Kidney tubule cell (primary cell): ENCODE measurements at regions not wholly inside any gene's neighbourhood (a gene's known extent, or its start where the extent isn't known, plus 50 kb on each side); places are given as distances from the start of the nearest gene placed in this dataset.
"Not testable (repeated sequence)": the region's sequence is repeated elsewhere in the genome, so short reads cannot be mapped to it uniquely, and the experiment has no call there.

Experiments
- DNase-seq: peaks from one replicate; pipeline ENCODE4 v3.0.0-alpha.2; 2018; ENCODE audit warnings: low spot score

- no peak for DNase-seq
Measured at GRCh38 chrX:98065151-98065550, 1181.4 kb downstream of the RPA4 start.

GRCh38 chrX:98067611-98068010 lies 1183.9 kb downstream of the RPA4 start:
- DNase-seq = peak; percentile 2

- DNase-seq = no peak
Measured at GRCh38 chrX:98068024-98068580, 1184.4 kb downstream of the RPA4 start.

DNA sequence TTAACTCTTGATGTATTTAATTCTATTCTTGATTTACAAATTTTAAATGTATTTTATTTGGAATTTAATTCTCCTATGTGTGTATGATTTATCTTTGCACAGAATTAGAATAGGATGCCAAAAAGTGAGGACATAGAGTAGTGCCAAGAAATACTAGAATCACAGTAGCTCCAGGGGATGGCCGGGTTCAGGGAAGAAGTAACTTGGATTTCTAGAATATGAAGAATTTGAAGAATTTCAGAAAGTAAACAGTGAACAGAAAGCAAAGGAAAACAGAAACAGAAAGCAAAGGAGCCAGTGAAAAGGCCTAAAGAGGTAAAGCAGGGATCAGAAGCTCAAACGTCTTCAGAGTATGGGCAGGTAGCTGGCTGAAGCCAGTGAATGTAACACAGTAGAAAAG lies 1187.6 kb downstream of the RPA4 start:
- no peak for DNase-seq

DNA sequence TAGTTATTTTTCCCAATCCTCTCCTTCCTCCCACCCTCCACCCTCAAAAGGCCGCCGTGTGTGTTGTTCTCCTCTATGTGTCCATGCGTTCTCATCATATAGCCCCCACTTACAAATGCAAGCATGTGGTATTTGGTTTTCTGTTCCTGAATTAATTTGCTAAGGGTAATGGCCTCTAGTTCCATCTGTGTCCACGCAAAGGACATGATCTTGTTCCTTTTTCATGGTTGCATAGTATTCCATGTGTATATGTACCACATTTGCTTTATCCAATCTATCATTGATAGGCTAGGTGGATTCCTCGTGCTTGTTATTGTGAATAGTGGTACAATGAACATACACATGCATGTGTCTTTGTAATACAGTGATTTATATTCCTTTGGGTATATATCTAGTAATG lies 1193.7 kb downstream of the RPA4 start:
- no peak for DNase-seq

- no peak for DNase-seq
Measured at GRCh38 chrX:98111684-98112083, 1228.0 kb downstream of the RPA4 start.

DNA sequence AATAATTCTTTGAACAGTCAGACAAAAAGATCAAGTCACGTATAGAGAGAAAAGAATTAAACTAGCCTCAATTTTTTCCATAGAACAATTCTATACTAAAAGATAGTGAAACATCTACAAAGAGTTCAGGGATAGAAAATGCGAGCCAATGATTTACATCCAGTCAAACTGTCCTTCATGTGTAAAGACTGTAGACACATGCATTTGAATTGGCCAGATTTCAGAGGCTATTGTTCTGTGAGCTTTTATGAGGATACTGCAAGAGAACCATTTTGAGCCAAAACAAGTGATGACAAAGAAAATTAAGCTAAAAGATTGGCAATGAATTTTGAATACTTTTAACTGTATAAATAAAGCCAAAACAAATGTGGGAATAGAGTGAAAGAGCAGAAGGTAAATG lies 1230.3 kb downstream of the RPA4 start:
- no peak for DNase-seq

DNA sequence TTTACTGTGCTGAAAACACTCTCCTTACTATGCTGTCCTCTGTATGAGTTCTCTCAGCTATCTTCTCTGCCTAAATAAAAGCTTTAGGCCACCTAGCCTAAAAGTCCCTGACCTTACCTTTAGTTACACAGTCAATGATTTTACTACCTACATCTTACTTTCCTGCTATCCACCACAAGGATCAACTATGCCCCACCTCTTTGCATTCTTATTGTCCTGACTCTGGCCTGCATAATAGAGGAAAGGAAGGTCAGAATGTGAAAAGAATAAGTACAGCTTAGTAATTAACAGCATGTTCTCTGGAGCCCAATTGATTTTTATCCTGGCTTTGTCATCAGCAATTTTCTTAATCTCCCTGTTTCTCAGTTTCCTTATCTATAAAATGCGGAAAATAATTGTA lies 1257.8 kb downstream of the RPA4 start:
- DNase-seq = no peak

GRCh38 chrX:98191003-98191402 lies 1307.3 kb downstream of the RPA4 start:
- DNase-seq = no peak

GRCh38 chrX:98194036-98194435 lies 1310.3 kb downstream of the RPA4 start:
- no peak for DNase-seq

DNA sequence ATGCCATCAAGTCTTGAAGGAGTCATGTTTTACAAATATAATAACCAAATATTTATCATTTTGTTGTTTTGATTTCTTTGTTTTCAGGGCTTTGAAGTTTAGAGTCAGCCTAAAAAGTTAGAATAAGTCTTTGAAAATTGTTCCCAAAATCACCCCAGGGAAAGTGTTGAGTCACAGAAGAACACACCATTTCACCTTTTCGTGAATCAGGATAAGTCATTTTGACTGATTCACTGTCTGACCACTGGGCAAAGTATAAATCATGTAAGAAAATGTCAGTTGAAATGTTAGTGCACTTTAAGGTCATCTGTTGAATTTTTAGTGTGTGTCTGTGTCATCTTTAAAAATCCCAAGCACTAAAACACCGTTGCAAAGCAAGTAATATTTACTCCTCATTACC lies 1320.1 kb downstream of the RPA4 start:
- peak; percentile 18 for DNase-seq

GRCh38 chrX:98207947-98208346 lies 1324.2 kb downstream of the RPA4 start:
- DNase-seq = no peak

DNA sequence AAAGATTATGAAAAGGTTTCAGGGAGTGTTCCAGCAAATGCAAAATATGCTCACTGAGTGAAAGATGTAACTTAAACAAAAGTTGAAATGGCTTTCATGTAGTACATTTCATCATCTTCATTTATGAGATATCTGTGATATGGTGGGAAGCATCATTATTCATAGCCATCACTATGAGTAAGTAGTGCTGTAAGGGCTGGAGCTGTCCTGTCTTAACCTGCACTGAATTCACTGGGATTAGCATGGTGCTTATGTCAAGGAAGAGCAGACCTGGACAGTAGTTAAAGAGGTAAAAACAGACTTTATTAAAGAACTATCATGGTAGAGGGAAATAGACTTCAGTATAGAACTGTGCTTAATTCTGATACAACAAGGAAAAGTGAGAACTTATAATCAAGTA lies 1347.3 kb downstream of the RPA4 start:
- DNase-seq = no peak

DNA sequence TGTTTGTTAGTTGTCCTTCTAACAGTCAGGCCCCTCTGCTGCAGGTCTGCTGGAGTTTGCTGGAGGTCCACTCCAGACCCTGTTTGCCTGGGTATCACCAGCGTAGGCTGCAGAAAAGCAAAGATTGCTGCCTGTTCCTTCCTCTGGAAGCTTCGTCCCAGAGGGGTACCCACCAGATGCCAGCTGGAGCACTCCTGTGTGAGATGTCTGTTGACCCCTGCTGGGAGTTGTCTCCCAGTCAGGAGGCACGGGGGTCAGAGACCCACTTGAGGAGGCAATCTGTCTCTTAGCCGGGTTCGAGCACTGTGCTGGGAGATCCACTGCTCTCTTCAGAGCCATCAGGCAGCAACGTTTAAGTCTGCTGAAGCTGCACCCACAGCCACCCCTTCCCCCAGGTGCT lies 1356.4 kb downstream of the RPA4 start:
- not testable (repeated sequence) for DNase-seq

GRCh38 chrX:98263135-98263534 lies 1379.4 kb downstream of the RPA4 start:
- no peak for DNase-seq

DNA sequence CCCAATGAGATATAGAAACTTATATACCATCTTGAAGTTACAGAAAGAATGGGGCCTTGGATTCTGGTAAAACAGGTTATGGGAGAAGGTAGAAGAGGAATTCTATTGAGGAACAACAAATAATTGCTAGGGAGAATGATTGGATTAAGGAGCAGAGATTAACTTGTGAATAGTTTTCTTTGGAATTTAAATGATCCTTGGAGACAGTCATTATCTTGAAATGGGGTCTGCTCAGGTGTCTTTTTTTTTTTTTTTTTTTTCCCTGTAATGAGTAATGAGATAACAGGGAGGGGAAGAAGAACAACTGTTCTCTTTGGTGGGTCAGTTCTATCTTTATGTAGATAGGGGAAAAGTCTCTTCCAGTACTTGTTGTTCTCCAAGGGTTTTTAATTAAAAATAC lies 1406.0 kb downstream of the RPA4 start:
- DNase-seq = no peak

GRCh38 chrX:98294310-98294709 lies 1410.6 kb downstream of the RPA4 start:
- no peak for DNase-seq

DNA sequence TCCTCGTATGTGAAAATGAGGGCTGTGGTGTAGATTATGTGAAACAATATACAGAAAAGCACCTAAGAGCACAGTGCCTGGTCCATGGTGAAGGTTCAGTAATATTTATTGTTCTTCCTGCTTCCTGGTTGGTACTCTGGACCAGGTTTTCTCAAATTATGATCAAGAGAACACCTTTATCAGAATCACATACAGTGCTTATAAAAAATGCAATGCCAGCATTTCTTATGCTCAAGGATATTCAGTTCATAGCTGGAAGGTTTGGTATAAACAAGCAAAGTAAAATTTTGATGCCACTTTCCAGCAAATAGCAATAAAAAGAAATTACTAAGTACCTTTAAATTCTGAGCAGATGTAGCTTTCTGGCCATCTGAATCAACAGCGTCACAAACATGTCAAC lies 1412.4 kb downstream of the RPA4 start:
- no peak for DNase-seq

- DNase-seq = no peak
Measured at GRCh38 chrX:98299785-98300184, 1416.1 kb downstream of the RPA4 start.

GRCh38 chrX:98300536-98300935 lies 1416.8 kb downstream of the RPA4 start:
- not testable (repeated sequence) for DNase-seq

DNA sequence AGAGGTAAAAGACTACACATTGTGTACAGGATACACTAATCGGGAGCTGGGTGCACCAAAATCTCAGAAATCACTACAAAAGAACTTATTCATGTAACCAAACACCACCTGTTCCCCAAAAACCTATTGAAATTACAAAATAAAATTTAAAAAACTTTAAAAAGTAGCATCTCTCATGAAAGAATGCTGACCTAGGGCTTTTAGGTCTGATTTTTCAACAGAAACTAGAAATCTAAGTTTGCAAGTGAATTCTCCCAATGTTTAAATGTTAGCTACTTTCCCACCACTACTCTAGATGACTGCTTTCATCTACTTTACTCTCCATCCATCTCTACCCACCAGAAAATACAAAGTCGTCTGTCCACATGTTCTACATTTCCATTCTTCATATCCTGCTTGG lies 1447.7 kb downstream of the RPA4 start:
- no peak for DNase-seq

- DNase-seq = no peak
Measured at GRCh38 chrX:98338544-98338943, 1454.8 kb downstream of the RPA4 start.

DNA sequence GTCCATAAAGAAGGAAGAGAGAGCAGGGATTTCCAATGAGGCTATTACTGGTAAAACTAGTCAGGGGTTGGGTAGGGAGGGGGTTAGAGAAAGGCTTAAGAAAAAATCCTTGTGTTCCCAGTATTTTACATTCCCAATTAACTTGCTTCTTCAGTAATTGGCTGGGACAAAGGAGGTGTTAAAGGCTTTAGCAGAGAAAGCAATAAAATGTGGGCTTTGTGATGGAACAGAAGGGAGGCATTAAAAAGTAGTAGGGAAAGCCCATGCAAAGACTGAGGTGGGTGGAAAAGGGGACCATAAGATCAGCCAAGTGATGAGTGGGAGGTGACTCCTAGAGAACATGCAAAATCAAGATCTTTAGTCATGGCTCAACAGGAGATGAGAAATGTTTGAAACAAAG lies 1467.2 kb downstream of the RPA4 start:
- no peak for DNase-seq

DNA sequence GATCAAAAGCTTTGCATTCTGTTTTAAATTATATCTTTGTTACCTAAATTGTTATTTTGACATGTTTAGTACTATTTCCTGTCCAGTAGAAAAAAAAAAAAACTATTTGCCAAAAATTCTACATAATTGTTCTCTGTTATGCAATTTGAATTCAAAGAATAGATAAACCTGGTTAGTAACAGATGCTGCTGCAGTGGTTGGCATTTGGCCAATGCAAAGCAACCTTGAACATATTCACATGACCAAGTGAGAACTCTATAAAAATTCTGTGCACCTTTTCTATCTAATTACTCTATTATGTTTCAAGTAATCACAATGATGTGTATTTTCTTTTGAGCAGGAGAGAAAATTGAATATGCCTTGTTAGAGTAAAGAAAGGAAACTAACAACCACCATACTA lies 1473.4 kb downstream of the RPA4 start:
- DNase-seq = no peak

DNA sequence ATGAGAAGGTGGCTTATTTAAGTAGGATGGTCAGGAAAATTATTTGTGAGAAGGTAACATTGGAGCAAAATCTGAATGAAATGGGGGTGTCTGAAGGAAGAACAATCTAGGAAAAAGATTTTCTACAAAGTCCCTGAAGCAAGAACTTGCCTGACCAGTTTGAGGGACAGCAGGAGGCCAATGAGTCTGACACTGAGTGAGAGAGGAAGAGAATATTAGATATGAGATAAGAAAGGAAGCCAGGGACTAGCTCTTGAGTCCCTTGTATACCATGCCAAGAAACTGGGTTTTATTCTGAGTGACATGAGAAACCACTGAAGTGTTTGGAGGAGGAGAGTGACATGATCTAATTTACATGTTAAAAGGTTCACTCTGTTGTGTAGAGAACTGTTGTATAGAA lies 1478.9 kb downstream of the RPA4 start:
- DNase-seq = no peak
